GM23338 (cell line): ENCODE measurements at regions not wholly inside any gene's neighbourhood (a gene's known extent, or its start where the extent isn't known, plus 50 kb on each side); places are given as distances from the start of the nearest gene placed in this dataset.

Source experiments
- ATAC-seq: fragments of 200-7000 bp; cut with Tn5 transposase; 3 replicates; pipeline ENCODE4 v1.9.1; 2020
- DNase-seq: peaks from one replicate; pipeline ENCODE4 v3.0.0-alpha.2; 2015; ENCODE audit warnings: low spot score
- H2AFZ ChIP-seq: fragments of 200-600 bp; sonication (generic); 2 replicates; pipeline ENCODE4 v1.8.0; 2016; ENCODE audit warnings: antibody characterized with exemption, mild to moderate bottlenecking, moderate library complexity
- H3F3A ChIP-seq: fragments of 200-600 bp; sonication (generic); replicated peaks from 2 replicates; pipeline ENCODE4 v1.8.0; 2017; ENCODE audit warnings: antibody characterized with exemption, mixed run types, low read depth
- H3K27ac ChIP-seq: fragments of 200-600 bp; sonication (generic); 2 replicates; pipeline ENCODE4 v1.6.1; 2016; ENCODE audit warnings: low read depth
- H3K27me3 ChIP-seq: fragments of 200-600 bp; sonication (generic); 2 replicates; pipeline ENCODE4 v1.8.0; 2016; ENCODE audit warnings: mild to moderate bottlenecking, mixed run types, moderate library complexity; ENCODE audit not compliant: insufficient read depth
- H3K36me3 ChIP-seq: fragments of 200-600 bp; sonication (generic); 2 replicates; pipeline ENCODE4 v1.8.0; 2016; ENCODE audit warnings: mild to moderate bottlenecking; ENCODE audit not compliant: insufficient read depth
- H3K4me1 ChIP-seq: fragments of 200-600 bp; sonication (generic); 2 replicates; pipeline ENCODE4 v1.8.0; 2016; ENCODE audit warnings: mild to moderate bottlenecking, moderate library complexity; ENCODE audit not compliant: insufficient read depth
- H3K4me2 ChIP-seq: fragments of 200-600 bp; sonication (generic); 2 replicates; pipeline ENCODE4 v1.7.1; 2017; ENCODE audit warnings: mixed run types
- H3K4me3 ChIP-seq: fragments of 200-600 bp; sonication (generic); 2 replicates; pipeline ENCODE4 v1.6.1; 2016; ENCODE audit warnings: mixed run types
- H3K79me2 ChIP-seq: fragments of 200-600 bp; sonication (generic); replicated peaks from 2 replicates; pipeline ENCODE4 v1.8.0; 2017; ENCODE audit warnings: mild to moderate bottlenecking; ENCODE audit not compliant: insufficient read depth
- H3K9me2 ChIP-seq: fragments of 200-600 bp; sonication (generic); 2 replicates; pipeline ENCODE4 v1.8.0; 2017; ENCODE audit not compliant: insufficient read depth
- H4K20me1 ChIP-seq: fragments of 200-600 bp; sonication (generic); replicated peaks from 2 replicates; pipeline ENCODE4 v1.8.0; 2017; ENCODE audit warnings: mild to moderate bottlenecking; ENCODE audit not compliant: insufficient read depth
- H3K27ac Mint-ChIP-seq: 2 replicates; pipeline ENCODE4 v1.8.0; 2020; ENCODE audit warnings: inconsistent platforms, mild to moderate bottlenecking, moderate library complexity, mixed read lengths
- H3K27me3 Mint-ChIP-seq: 3 replicates; pipeline ENCODE4 v1.8.0; 2022; ENCODE audit warnings: low read depth, mild to moderate bottlenecking, moderate library complexity, mixed read lengths, inconsistent platforms; ENCODE audit not compliant: insufficient read depth, poor library complexity
- H3K36me3 Mint-ChIP-seq: 3 replicates; pipeline ENCODE4 v1.8.0; 2021; ENCODE audit warnings: low read depth, mild to moderate bottlenecking, inconsistent platforms, moderate library complexity, mixed read lengths
- H3K4me1 Mint-ChIP-seq: 3 replicates; pipeline ENCODE4 v1.8.0; 2020; ENCODE audit warnings: mild to moderate bottlenecking, inconsistent platforms, mixed read lengths
- H3K4me3 Mint-ChIP-seq: 3 replicates; pipeline ENCODE4 v1.8.0; 2021; ENCODE audit warnings: moderate library complexity, mild to moderate bottlenecking, inconsistent platforms, mixed read lengths
- H3K9me3 Mint-ChIP-seq: 3 replicates; pipeline ENCODE4 v1.8.0; 2020; ENCODE audit warnings: moderate library complexity, mild to moderate bottlenecking, inconsistent platforms, mixed read lengths
- JUNB ChIP-seq: IDR thresholded peaks from one replicate; pipeline ENCODE4 v1.6.1; 2016; ENCODE audit warnings: antibody characterized with exemption; ENCODE audit not compliant: unreplicated experiment
- REST ChIP-seq: IDR thresholded peaks from one replicate; pipeline ENCODE4 v1.6.1; 2018; ENCODE audit warnings: antibody characterized with exemption; ENCODE audit not compliant: unreplicated experiment
- ZNF331 ChIP-seq: fragments of 250-450 bp; sonication (Bioruptor Pico); IDR thresholded peaks from 2 replicates; pipeline ENCODE4 v1.5.0; 2020; ENCODE audit warnings: low read depth, mild to moderate bottlenecking, moderate library complexity
- ZNF462 ChIP-seq: fragments of 250-450 bp; sonication (Bioruptor Pico); IDR thresholded peaks from 2 replicates; pipeline ENCODE4 v1.5.0; 2020; ENCODE audit warnings: mild to moderate bottlenecking, moderate library complexity

GRCh38 chr4:124295413-124295812 lies 417.1 kb downstream of the ANKRD50 start (continued):
- no peak for TF ChIP-seq ZNF462 (CRISPR knock-in tag)
- TF ChIP-seq ZNF331 (CRISPR knock-in tag): no peak

GRCh38 chr4:124304941-124305340 lies 407.6 kb downstream of the ANKRD50 start:
- Histone ChIP-seq H3K4me1 (peaks cover 6% of the 10 kb centered on the region), H3K36me3 (no peaks in the 10 kb centered on the region), H3K4me3 (no peak overlapping the region), H3K4me2 (no peak overlapping the region), H3K27ac (no peak overlapping the region), H3K79me2 (no peaks in the 10 kb centered on the region), H3K9me2 (no peaks in the 10 kb centered on the region), H2AFZ (peak overlapping the region; percentile 70; the same call in 1 of the 2 replicates), H3F3A (no peaks in the 10 kb centered on the region), H4K20me1 (no peaks in the 10 kb centered on the region), H3K27me3 (no peaks in the 10 kb centered on the region)
- Mint-ChIP-seq H3K27me3 (no peaks in the 10 kb centered on the region), H3K9me3 (no peaks in the 10 kb centered on the region), H3K4me3 (no peak overlapping the region), H3K27ac (no peak overlapping the region), H3K4me1 (peaks cover 7% of the 10 kb centered on the region; the same call in 2 of the 3 replicates), H3K36me3 (no peaks in the 10 kb centered on the region)
- ATAC-seq (no peak), DNase-seq (no peak)
- TF ChIP-seq ZNF462 (CRISPR knock-in tag): no peak
- TF ChIP-seq JUNB: no peak
- TF ChIP-seq REST: no peak
